HG02763 (cell line): ENCODE measurements at regions not wholly inside any gene's neighbourhood (a gene's known extent, or its start where the extent isn't known, plus 50 kb on each side); places are given as distances from the start of the nearest gene placed in this dataset.

Source experiments
- ATAC-seq: cut with Tn5 transposase; IDR thresholded peaks from one replicate; pipeline ENCODE4 v1.9.1; 2021; ENCODE audit warnings: mild to moderate bottlenecking, moderate library complexity; ENCODE audit not compliant: unreplicated experiment

- no peak for ATAC-seq
These were observed 545.3 kb upstream of the SALL1 start for GRCh38 chr16:51696376-51696775.

GRCh38 chr16:51691109-51691508, 540.0 kb upstream of the SALL1 start:
- ATAC-seq = no peak

- ATAC-seq = no peak
These were observed 534.4 kb upstream of the SALL1 start for GRCh38 chr16:51685498-51685897.

GRCh38 chr16:51683882-51684281, 532.8 kb upstream of the SALL1 start:
- no peak for ATAC-seq

- no peak for ATAC-seq
These were observed 531.8 kb upstream of the SALL1 start for GRCh38 chr16:51682905-51683304.

- ATAC-seq = no peak
These were observed 523.5 kb upstream of the SALL1 start for GRCh38 chr16:51674615-51675014.

- ATAC-seq = no peak
These were observed 519.5 kb upstream of the SALL1 start for GRCh38 chr16:51670527-51670926.

- no peak for ATAC-seq
These were observed 515.8 kb upstream of the SALL1 start for GRCh38 chr16:51666821-51667220.

- no peak for ATAC-seq
These were observed 515.0 kb upstream of the SALL1 start for GRCh38 chr16:51666074-51666473.

GRCh38 chr16:51665436-51665998, 514.4 kb upstream of the SALL1 start:
- ATAC-seq = no peak

GRCh38 chr16:51658531-51658930, 507.5 kb upstream of the SALL1 start:
- no peak for ATAC-seq

GRCh38 chr16:51657848-51658247, 506.8 kb upstream of the SALL1 start:
- ATAC-seq = no peak

- no peak for ATAC-seq
These were observed 504.2 kb upstream of the SALL1 start for GRCh38 chr16:51655249-51655648.

- no peak for ATAC-seq
These were observed 500.0 kb upstream of the SALL1 start for GRCh38 chr16:51651061-51651466.

GRCh38 chr16:51649631-51650030, 498.6 kb upstream of the SALL1 start:
- no peak for ATAC-seq

- ATAC-seq = no peak
These were observed 497.5 kb upstream of the SALL1 start for GRCh38 chr16:51648526-51648925.

- ATAC-seq = no peak
These were observed 490.2 kb upstream of the SALL1 start for GRCh38 chr16:51641191-51641765.

GRCh38 chr16:51640196-51640595, 489.1 kb upstream of the SALL1 start:
- ATAC-seq = no peak

GRCh38 chr16:51638339-51639135, 487.5 kb upstream of the SALL1 start:
- ATAC-seq = no peak

GRCh38 chr16:51637770-51638094, 486.7 kb upstream of the SALL1 start:
- no peak for ATAC-seq

GRCh38 chr16:51636920-51637769, 486.1 kb upstream of the SALL1 start:
- no peak for ATAC-seq

GRCh38 chr16:51635181-51635580, 484.1 kb upstream of the SALL1 start:
- ATAC-seq = no peak
